Upper lobe of left lung (tissue), 6 donors: ENCODE measurements at regions not wholly inside any gene's neighbourhood (a gene's known extent, or its start where the extent isn't known, plus 50 kb on each side); places are given as distances from the start of the nearest gene placed in this dataset.

ENCODE experiments used
- ATAC-seq, 2 donors: fragments of 200-7000 bp; cut with Tn5 transposase; one replicate each; pipeline ENCODE4 v1.9.1; 2022; ENCODE audit warnings: mild to moderate bottlenecking in 2 of 2, moderate library complexity in 2 of 2; ENCODE audit not compliant: low FRiP score in 2 of 2
- DNase-seq, 2 donors: peaks; one replicate each; pipeline ENCODE4 v3.0.0-alpha.2; 2019 to 2020
- H3K27ac ChIP-seq, 4 donors: fragments of 200-600 bp; sonication (generic); one replicate each; pipeline ENCODE4 v1.5.1; 2016 to 2019
- H3K27me3 ChIP-seq, 4 donors: fragments of 200-600 bp; sonication (generic); one replicate each; pipeline ENCODE4 v1.5.1; 2017 to 2019
- H3K36me3 ChIP-seq, 4 donors: fragments of 200-600 bp; sonication (generic); one replicate each; pipeline ENCODE4 v1.5.1; 2016 to 2019
- H3K4me1 ChIP-seq, 4 donors: fragments of 200-600 bp; sonication (generic); one replicate each; pipeline ENCODE4 v1.5.1; 2018 to 2019
- H3K4me3 ChIP-seq, 4 donors: fragments of 200-600 bp; sonication (generic); one replicate each; pipeline ENCODE4 v1.5.1; 2017 to 2019; ENCODE audit warnings: mild to moderate bottlenecking in 2 of 4, moderate library complexity in 1 of 4
- H3K9me3 ChIP-seq, 4 donors: fragments of 200-600 bp; sonication (generic); one replicate each; pipeline ENCODE4 v1.5.1; 2018 to 2019
- CTCF ChIP-seq, 6 experiments: fragments of 450-650 bp in 4 of 6; fragments of 200-600 bp in 2 of 6; sonication (generic) in 2 of 6; IDR thresholded peaks; one replicate each; pipeline ENCODE4 v1.5.1; 2016 to 2019; ENCODE audit warnings: antibody characterized with exemption in 6 of 6
- EP300 ChIP-seq, 4 donors: sonication (generic); formaldehyde crosslinking; IDR thresholded peaks; one replicate each; pipeline ENCODE4 v1.5.1; 2017; ENCODE audit warnings: antibody characterized with exemption in 4 of 4, control low read depth in 2 of 4
- POLR2A ChIP-seq, 4 donors: fragments of 450-650 bp; IDR thresholded peaks; one replicate each; pipeline ENCODE4 v1.5.1; 2016 to 2017; ENCODE audit warnings: antibody characterized with exemption in 4 of 4, mild to moderate bottlenecking in 2 of 4
- POLR2AphosphoS5 ChIP-seq, 2 donors: sonication (generic); formaldehyde crosslinking; IDR thresholded peaks; one replicate each; pipeline ENCODE4 v1.5.1; 2017; ENCODE audit warnings: antibody characterized with exemption in 2 of 2
- WGBS, 2 donors: methylation state at CpG; one replicate each; pipeline ENCODE4 v1.1.5; 2017 to 2018; 5-methylcytosine and 5-hydroxymethylcytosine counted together
- donor health status: DM: no; HTN: no; CAD: no; lungs with moderate emphysema.
- donor health status: DM: no; HTN: yes; CAD: no; lungs with severe emphysema.

- Histone ChIP-seq H3K27me3 (no peaks in the 10 kb centered on the region), H3K36me3 (no peaks in the 10 kb centered on the region), H3K27ac (no peak overlapping the region), H3K4me3 (no peak overlapping the region), H3K4me1 (no peaks in the 10 kb centered on the region), H3K9me3 (no peaks in the 10 kb centered on the region)
- no peak for DNase-seq
- TF ChIP-seq POLR2AphosphoS5 (IDR thresholded peaks at IDR 0.05): no peak
- no peak for TF ChIP-seq POLR2A (IDR thresholded peaks at IDR 0.05)
- no peak for TF ChIP-seq EP300 (IDR thresholded peaks at IDR 0.05)
- TF ChIP-seq CTCF (IDR thresholded peaks at IDR 0.05): no peak
- ATAC-seq: peak in 1 of 2 donors; percentile 26
- 79 to 80% methylated on average over 16 of the region's 16 CpGs for WGBS, 2 donors
Measured at GRCh38 chr10:131431978-131432690, 120.6 kb upstream of the TCERG1L start.

- ATAC-seq: no peak
- Histone ChIP-seq H3K4me3 (no peak overlapping the region), H3K9me3 (no peaks in the 10 kb centered on the region), H3K27ac (no peak overlapping the region), H3K27me3 (no peaks in the 10 kb centered on the region), H3K36me3 (no peaks in the 10 kb centered on the region), H3K4me1 (no peaks in the 10 kb centered on the region)
- whole genome bisulfite sequencing, 2 donors: 89 to 93% methylated on average over 4 to 8 of the region's 8 CpGs
- no peak for TF ChIP-seq CTCF (IDR thresholded peaks at IDR 0.05)
- no peak for TF ChIP-seq POLR2AphosphoS5 (IDR thresholded peaks at IDR 0.05)
- no peak for TF ChIP-seq EP300 (IDR thresholded peaks at IDR 0.05)
- no peak for TF ChIP-seq POLR2A (IDR thresholded peaks at IDR 0.05)
- no peak for DNase-seq
Measured at GRCh38 chr10:131433568-131433967, 122.0 kb upstream of the TCERG1L start.

GRCh38 chr10:131435232-131435631, 123.7 kb upstream of the TCERG1L start:
- Histone ChIP-seq H3K27me3 (no peaks in the 10 kb centered on the region), H3K27ac (no peak overlapping the region), H3K9me3 (no peaks in the 10 kb centered on the region), H3K36me3 (no peaks in the 10 kb centered on the region), H3K4me3 (no peak overlapping the region), H3K4me1 (no peaks in the 10 kb centered on the region)
- no peak for DNase-seq
- TF ChIP-seq EP300 (IDR thresholded peaks at IDR 0.05): no peak
- TF ChIP-seq POLR2A (IDR thresholded peaks at IDR 0.05): no peak
- TF ChIP-seq CTCF (IDR thresholded peaks at IDR 0.05): no peak
- no peak for TF ChIP-seq POLR2AphosphoS5 (IDR thresholded peaks at IDR 0.05)
- ATAC-seq: no peak
- 86 to 93% methylated on average over 9 of the region's 9 CpGs for WGBS, 2 donors

- no peak overlapping the region for H3K27ac ChIP-seq
- H3K9me3 ChIP-seq: no peaks in the 10 kb centered on the region
- TF ChIP-seq EP300 (IDR thresholded peaks at IDR 0.05) (no peak), POLR2A (IDR thresholded peaks at IDR 0.05) (no peak), POLR2AphosphoS5 (IDR thresholded peaks at IDR 0.05) (no peak), CTCF (IDR thresholded peaks at IDR 0.05) (no peak)
- WGBS, 2 donors: 50 to 85% methylated on average over 3 to 18 of the region's 18 CpGs
- H3K4me3 ChIP-seq: no peak overlapping the region
- peak in 1 of 2 donors; percentile 7 for ATAC-seq
- no peaks in the 10 kb centered on the region for H3K36me3 ChIP-seq
- no peaks in the 10 kb centered on the region for H3K4me1 ChIP-seq
- DNase-seq: no peak
- H3K27me3 ChIP-seq: no peaks in the 10 kb centered on the region
Measured at GRCh38 chr10:131435760-131436457, 124.4 kb upstream of the TCERG1L start.
